Uterus (tissue), 3 donors: ENCODE measurements at regions not wholly inside any gene's neighbourhood (a gene's known extent, or its start where the extent isn't known, plus 50 kb on each side); places are given as distances from the start of the nearest gene placed in this dataset.

Source experiments
- DNase-seq, 2 donors: peaks; one replicate each; pipeline ENCODE4 v3.0.0-alpha.2; 2019 to 2020
- H3K27ac ChIP-seq, 2 donors: fragments of 200-600 bp; sonication (generic); 1 replicate in 1 of 2; 2 replicates in 1 of 2; pipeline ENCODE4 v1.5.1; 2016 to 2018
- H3K27me3 ChIP-seq, 2 donors: fragments of 200-600 bp; sonication (generic); one replicate each; pipeline ENCODE4 v1.5.1; 2018 to 2019; ENCODE audit warnings: control low read depth in 1 of 2
- H3K36me3 ChIP-seq, 2 donors: fragments of 200-600 bp; sonication (generic); one replicate each; pipeline ENCODE4 v1.5.1; 2019; ENCODE audit warnings: control low read depth in 1 of 2
- H3K4me1 ChIP-seq, 2 donors: fragments of 200-600 bp; sonication (generic); one replicate each; pipeline ENCODE4 v1.5.1; 2018 to 2019; ENCODE audit warnings: control low read depth in 1 of 2
- H3K4me3 ChIP-seq, 2 donors: fragments of 200-600 bp; sonication (generic); 1 replicate in 1 of 2; 2 replicates in 1 of 2; pipeline ENCODE4 v1.5.1; 2018 to 2019; ENCODE audit warnings: mild to moderate bottlenecking in 1 of 2
- H3K9me3 ChIP-seq, 2 donors: fragments of 200-600 bp; sonication (generic); one replicate each; pipeline ENCODE4 v1.5.1; 2019; ENCODE audit warnings: control low read depth in 1 of 2
- CTCF ChIP-seq, 4 experiments: fragments of 200-600 bp in 2 of 4; fragments of 450-650 bp in 2 of 4; sonication (generic) in 2 of 4; IDR thresholded peaks; one replicate each; pipeline ENCODE4 v1.5.1; 2016 to 2019; ENCODE audit warnings: antibody characterized with exemption in 4 of 4, mild to moderate bottlenecking in 2 of 4, moderate library complexity in 1 of 4
- POLR2A ChIP-seq, 2 donors: fragments of 450-650 bp; IDR thresholded peaks; one replicate each; pipeline ENCODE4 v1.6.1; 2016; ENCODE audit warnings: antibody characterized with exemption in 2 of 2, mild to moderate bottlenecking in 1 of 2, moderate library complexity in 1 of 2
- intact Hi-C: fragments of 100-400 bp; cut with DNase I; formaldehyde crosslinking; loops from one replicate; pipeline ENCODE4 v1.15.1; 2023; ENCODE audit warnings: low total_unique reads
- donor health status: DM: yes; HTN: yes; CAD: no.

DNA sequence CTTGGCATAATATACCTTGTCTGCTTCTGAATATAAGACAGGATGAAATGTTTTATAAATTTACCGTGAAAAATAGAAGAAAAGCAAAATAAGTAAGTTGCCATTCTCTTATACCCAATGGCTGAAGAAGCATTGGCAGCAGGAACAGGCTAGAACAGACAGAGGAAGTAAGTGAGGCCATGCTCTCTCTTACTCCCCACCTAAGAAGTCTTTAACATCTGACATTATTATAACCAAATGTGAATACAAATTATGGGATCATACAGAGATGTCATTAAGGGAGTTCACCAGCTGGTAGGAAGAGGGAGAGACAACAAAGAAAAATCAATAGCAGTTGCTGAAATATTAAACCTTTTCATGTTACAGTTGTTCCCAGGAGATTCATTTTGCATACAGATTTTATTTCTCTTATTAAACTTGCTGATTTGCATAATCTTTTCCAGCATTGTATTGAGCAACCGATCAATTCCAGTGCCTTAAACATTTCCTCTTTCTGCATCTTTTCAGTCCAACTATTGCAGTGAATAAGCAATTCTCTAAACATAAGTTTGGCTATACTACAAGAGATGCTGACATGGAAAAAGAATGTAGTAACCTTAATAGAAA is 270.6 kb downstream of the SLC6A15 start:
- no peak overlapping the region for H3K27ac ChIP-seq
- H3K4me1 ChIP-seq: no peaks in the 10 kb centered on the region
- H3K36me3 ChIP-seq: no peaks in the 10 kb centered on the region
- TF ChIP-seq CTCF (IDR thresholded peaks at IDR 0.05): no peak
- no peak for TF ChIP-seq POLR2A (IDR thresholded peaks at IDR 0.05)
- intact Hi-C loops: no loop called here
- no peaks in the 10 kb centered on the region for H3K27me3 ChIP-seq
- no peak overlapping the region for H3K4me3 ChIP-seq
- DNase-seq: no peak
- no peaks in the 10 kb centered on the region for H3K9me3 ChIP-seq

DNA sequence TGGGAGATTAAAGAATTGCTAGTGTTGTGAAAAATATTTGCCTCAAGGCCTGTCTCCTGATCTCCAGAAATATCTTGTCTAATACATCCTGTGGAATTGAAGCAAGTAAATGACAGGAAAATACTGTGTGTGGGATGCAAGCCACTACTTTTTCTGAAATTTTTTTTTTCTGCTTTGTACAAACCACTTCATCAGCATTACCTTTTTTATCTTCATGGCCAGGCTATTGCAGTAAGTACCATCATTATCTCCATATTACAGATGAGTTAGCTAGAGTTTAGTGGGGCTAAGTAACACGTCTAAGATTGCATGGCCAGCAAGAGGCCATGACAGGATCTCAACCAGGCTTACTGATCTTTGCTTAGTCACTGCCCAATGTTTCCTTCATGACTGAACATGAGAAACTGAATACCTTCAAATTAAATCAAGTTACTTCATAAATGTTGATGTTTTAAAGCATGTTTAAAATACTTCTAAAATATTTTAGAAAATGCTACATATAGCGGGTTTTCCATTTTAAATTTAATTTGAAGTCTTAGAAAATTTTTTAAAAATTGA is 273.7 kb downstream of the SLC6A15 start:
- intact Hi-C loops: no loop called here
- no peak overlapping the region for H3K27ac ChIP-seq
- TF ChIP-seq POLR2A (IDR thresholded peaks at IDR 0.05) (no peak), CTCF (IDR thresholded peaks at IDR 0.05) (no peak)
- no peaks in the 10 kb centered on the region for H3K9me3 ChIP-seq
- no peaks in the 10 kb centered on the region for H3K4me1 ChIP-seq
- H3K4me3 ChIP-seq: no peak overlapping the region
- no peaks in the 10 kb centered on the region for H3K27me3 ChIP-seq
- no peaks in the 10 kb centered on the region for H3K36me3 ChIP-seq
- DNase-seq: no peak

DNA sequence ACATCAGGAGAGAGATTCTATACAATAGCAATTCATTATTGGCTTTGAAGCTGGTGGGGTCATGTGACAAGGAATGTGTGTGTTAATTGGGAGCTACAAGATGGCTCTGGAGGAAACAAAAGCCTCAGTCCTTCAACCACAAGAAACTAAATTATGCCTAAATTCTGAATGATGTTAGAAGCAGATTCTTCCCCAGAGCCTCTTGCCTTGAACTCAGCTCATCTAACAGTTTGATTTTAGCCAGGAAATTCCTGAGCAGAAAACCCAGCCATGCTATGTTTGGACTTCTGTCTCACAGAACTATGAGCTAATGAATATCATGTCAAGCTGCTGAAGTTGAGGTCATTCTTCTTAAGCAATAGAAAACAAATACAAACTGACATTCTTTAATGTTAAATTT is 274.7 kb downstream of the SLC6A15 start:
- Histone ChIP-seq H3K4me3 (no peak overlapping the region), H3K27me3 (no peaks in the 10 kb centered on the region), H3K27ac (no peak overlapping the region), H3K9me3 (no peaks in the 10 kb centered on the region), H3K4me1 (no peaks in the 10 kb centered on the region), H3K36me3 (no peaks in the 10 kb centered on the region)
- intact Hi-C loops: no loop called here
- no peak for DNase-seq
- TF ChIP-seq CTCF (IDR thresholded peaks at IDR 0.05) (no peak), POLR2A (IDR thresholded peaks at IDR 0.05) (no peak)

GRCh38 chr12:84636801-84637290 is 275.8 kb downstream of the SLC6A15 start:
- no peak for TF ChIP-seq CTCF (IDR thresholded peaks at IDR 0.05)
- no peak for TF ChIP-seq POLR2A (IDR thresholded peaks at IDR 0.05)

DNA sequence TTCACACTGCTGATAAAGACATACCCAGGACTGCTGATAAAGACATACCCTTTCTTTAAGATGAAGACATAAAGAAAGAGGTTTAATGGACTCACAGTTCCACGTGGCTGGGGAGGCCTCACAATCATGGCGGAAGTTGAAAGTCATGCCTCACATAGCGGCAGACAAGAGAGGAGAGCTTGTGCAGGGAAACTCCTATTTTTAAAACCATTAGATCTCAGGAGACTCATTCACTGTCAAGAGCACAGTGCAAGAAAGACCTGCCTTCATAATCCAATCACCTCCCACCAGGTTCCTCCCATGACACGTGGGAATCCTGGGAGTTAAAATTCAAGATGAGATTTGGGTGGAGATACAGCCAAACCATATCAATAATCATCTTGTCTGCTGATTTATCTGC is 278.1 kb downstream of the SLC6A15 start:
- H3K27me3 ChIP-seq: no peaks in the 10 kb centered on the region
- H3K27ac ChIP-seq: no peak overlapping the region
- intact Hi-C loops: no loop called here
- H3K36me3 ChIP-seq: no peaks in the 10 kb centered on the region
- no peak overlapping the region for H3K4me3 ChIP-seq
- DNase-seq: no peak
- TF ChIP-seq CTCF (IDR thresholded peaks at IDR 0.05): no peak
- no peak for TF ChIP-seq POLR2A (IDR thresholded peaks at IDR 0.05)
- no peaks in the 10 kb centered on the region for H3K9me3 ChIP-seq
- no peaks in the 10 kb centered on the region for H3K4me1 ChIP-seq

More at GRCh38 chr12:84636801-84637290, 275.8 kb downstream of the SLC6A15 start:
- DNase-seq: no peak
- H3K4me3 ChIP-seq: no peak overlapping the region
- no peaks in the 10 kb centered on the region for H3K27me3 ChIP-seq
- H3K27ac ChIP-seq: no peak overlapping the region
- H3K36me3 ChIP-seq: no peaks in the 10 kb centered on the region
- intact Hi-C loops: no loop called here
- H3K9me3 ChIP-seq: no peaks in the 10 kb centered on the region
- H3K4me1 ChIP-seq: no peaks in the 10 kb centered on the region
